K562 (cell line): ENCODE measurements at regions not wholly inside any gene's neighbourhood (a gene's known extent, or its start where the extent isn't known, plus 50 kb on each side); places are given as distances from the start of the nearest gene placed in this dataset.

Experiments used
- ATAC-seq: fragments of 200-7000 bp; cut with Tn5 transposase; 3 replicates; pipeline ENCODE4 v1.9.1; 2020; ENCODE audit warnings: moderate library complexity
- BruUV-seq: library from RNA; stranded (reverse); fragments of 400-500 nt; replicated peaks from 2 replicates; lab custom pipeline; 2021; lab: Mats Ljungman, UMichigan
- CTCF ChIA-PET: fragments of 300-600 bp; formaldehyde crosslinking; extraction: SDS; loops from one replicate; lab custom pipeline; 2021; ENCODE audit warnings: low intra/inter-chr PET ratio; lab: Yijun Ruan, JAX
- POLR2A ChIA-PET: fragments of 300-600, 350-650 bp; sonication (Branson Sonifier 250); formaldehyde crosslinking; extraction: SDS; loops from one replicate; lab custom pipeline; 2021; ENCODE audit warnings: antibody characterized with exemption, inconsistent platforms; lab: Yijun Ruan, JAX
- DNase-seq, 4 experiments: peaks; one replicate each; pipeline versions ENCODE4 v3.0.0 to v3.0.0-alpha.2; 2011 to 2018; ENCODE audit warnings: low spot score in 3 of 4, mixed read lengths in 3 of 4; ENCODE audit errors: extremely low read depth in 1 of 4
- FAIRE-seq: peaks from 2 replicates; lab custom pipeline; 2011; peaks lifted over from hg19 to GRCh38; lab: Jason Lieb, UNC
- H2AFZ ChIP-seq: 2 replicates; pipeline ENCODE4 v1.6.0; 2011; ENCODE audit warnings: low read depth, low read length, control low read depth, inconsistent platforms
- H3K27ac ChIP-seq: fragments of 200-600 bp; 3 replicates; pipeline ENCODE4 v1.8.0; 2011; ENCODE audit warnings: low read depth, mild to moderate bottlenecking, control low read depth, inconsistent platforms, low read length, moderate library complexity, mixed read lengths; ENCODE audit errors: extremely low read depth
- H3K27me3 ChIP-seq, 2 experiments: fragments of 300-600 bp in 1 of 2; 2 replicates in 1 of 2; 3 replicates in 1 of 2; pipeline versions ENCODE4 v1.6.0 to v1.8.0; 2011; ENCODE audit warnings: inconsistent platforms in 2 of 2, low read length in 2 of 2, mild to moderate bottlenecking in 1 of 2, mixed read lengths in 1 of 2, moderate library complexity in 1 of 2; ENCODE audit not compliant: control insufficient read depth in 2 of 2, insufficient read depth in 2 of 2
- H3K36me3 ChIP-seq: fragments of 300-600 bp; 3 replicates; pipeline ENCODE4 v1.8.0; 2011; ENCODE audit warnings: mild to moderate bottlenecking, low read length, inconsistent platforms; ENCODE audit not compliant: control insufficient read depth, insufficient read depth
- H3K4me1 ChIP-seq, 2 experiments: fragments of 200-600 bp in 1 of 2; replicated peaks in 1 of 2; 2 replicates in 1 of 2; 3 replicates in 1 of 2; pipeline versions ENCODE4 v1.5.1 to v1.8.0; 2011; ENCODE audit warnings: inconsistent platforms in 2 of 2, low read length in 2 of 2, mild to moderate bottlenecking in 1 of 2, mixed read lengths in 1 of 2, moderate library complexity in 1 of 2; ENCODE audit not compliant: control insufficient read depth in 2 of 2, insufficient read depth in 2 of 2
- H3K4me2 ChIP-seq: 2 replicates; pipeline ENCODE4 v1.6.1; 2011; ENCODE audit warnings: low read length, control low read depth, inconsistent platforms, mixed read lengths; ENCODE audit not compliant: insufficient read depth
- H3K4me3 ChIP-seq: fragments of 200-600 bp; sonication (generic), shearing (Covaris generic); 2 replicates; pipeline ENCODE4 v1.5.1; 2016; ENCODE audit warnings: control low read depth, inconsistent platforms
- H3K79me2 ChIP-seq: fragments of 200-600 bp; 3 replicates; pipeline ENCODE4 v1.8.0; 2011; ENCODE audit warnings: low read length, inconsistent platforms; ENCODE audit not compliant: control insufficient read depth, insufficient read depth
- H3K9ac ChIP-seq, 2 experiments: 2 replicates each; pipeline versions ENCODE4 v1.6.0 to v1.6.1; 2011; ENCODE audit warnings: low read depth in 2 of 2, low read length in 2 of 2, control low read depth in 1 of 2, inconsistent platforms in 1 of 2, mild to moderate bottlenecking in 1 of 2, mixed read lengths in 1 of 2; ENCODE audit not compliant: insufficient read depth in 1 of 2
- H3K9me1 ChIP-seq: one replicate; pipeline ENCODE4 v1.6.0; 2011; ENCODE audit warnings: inconsistent platforms, mild to moderate bottlenecking, low read length, moderate library complexity; ENCODE audit not compliant: control insufficient read depth, insufficient read depth
- H3K9me3 ChIP-seq: replicated peaks from 2 replicates; pipeline ENCODE4 v1.5.1; 2011; ENCODE audit warnings: low read depth, low read length, inconsistent platforms; ENCODE audit not compliant: control insufficient read depth, insufficient read depth
- H4K20me1 ChIP-seq: replicated peaks from 2 replicates; pipeline ENCODE4 v1.6.1; 2011; ENCODE audit warnings: low read length, inconsistent platforms, mixed read lengths; ENCODE audit not compliant: control insufficient read depth, insufficient read depth
- EGR1 ChIP-seq: fragments of 450-650 bp; conservative IDR thresholded peaks from 2 replicates; pipeline ENCODE4 v1.6.1; 2017; ENCODE audit warnings: mild to moderate bottlenecking
- KLF13 ChIP-seq: fragments of 450-650 bp; IDR thresholded peaks from 2 replicates; pipeline ENCODE4 v1.6.1; 2016; ENCODE audit warnings: missing genetic modification characterization, low read depth, mild to moderate bottlenecking, missing compliant biosample characterization, moderate library complexity, borderline replicate concordance
- MLLT1 ChIP-seq, 2 experiments: fragments of 450-650 bp; IDR thresholded peaks; 2 replicates each; pipeline ENCODE4 v1.6.1; 2016
- PBX2 ChIP-seq, 2 experiments: IDR thresholded peaks in 1 of 2; conservative IDR thresholded peaks in 1 of 2; 2 replicates each; pipeline ENCODE4 v1.6.1; 2016; ENCODE audit warnings: low read depth in 2 of 2, mild to moderate bottlenecking in 1 of 2, missing compliant biosample characterization in 1 of 2, missing genetic modification characterization in 1 of 2, moderate library complexity in 1 of 2
- SMARCB1 ChIP-seq: IDR thresholded peaks from 2 replicates; pipeline ENCODE4 v1.6.1; 2011; ENCODE audit warnings: improper control_type of control experiment, low read depth; ENCODE audit not compliant: insufficient read length
- SMC3 ChIP-seq: conservative IDR thresholded peaks from 2 replicates; pipeline ENCODE4 v1.6.1; 2011; ENCODE audit warnings: low read depth, low read length, improper control_type of control experiment; ENCODE audit not compliant: insufficient read depth
- SRSF1 ChIP-seq: fragments of 200-400 bp; formaldehyde crosslinking; IDR thresholded peaks from 2 replicates; pipeline ENCODE4 v1.6.1; 2017; ENCODE audit warnings: mild to moderate bottlenecking, low read depth, low read length, moderate library complexity
- ZNF133 ChIP-seq: fragments of 250-450 bp; sonication (Bioruptor Pico); IDR thresholded peaks from 2 replicates; pipeline ENCODE4 v1.4.0; 2020; ENCODE audit warnings: mild to moderate bottlenecking
- ZNF23 ChIP-seq: fragments of 250-450 bp; sonication (Bioruptor Pico); IDR thresholded peaks from 2 replicates; pipeline ENCODE4 v1.4.0; 2020; ENCODE audit warnings: mild to moderate bottlenecking
- WGBS: fragments of 100-300 bp; shearing (Covaris generic); methylation state at CpG from one replicate; pipeline ENCODE4 v1.1.6; 2016; ENCODE audit warnings: low coverage, mixed read lengths; ENCODE audit not compliant: insufficient coverage; ENCODE audit errors: missing lambda C conversion rate; 5-methylcytosine and 5-hydroxymethylcytosine counted together
- in situ Hi-C: fragments of 300-500 bp; cut with MboI; formaldehyde crosslinking; loops from 4 replicates; pipeline ENCODE4 v1.15.0; 2018; ENCODE audit warnings: inconsistent platforms, mixed read lengths
- intact Hi-C: fragments of 100-400 bp; cut with micrococcal nuclease; formaldehyde crosslinking; loops from 2 replicates; pipeline ENCODE4 v1.14.2; 2022
- TF ChIP-seq, protein P1 (sequence below): sonication (generic); formaldehyde crosslinking; IDR thresholded peaks from 2 replicates; pipeline ENCODE4 v1.8.0; 2022; ENCODE audit warnings: mild to moderate bottlenecking, missing genetic modification reagents

- TF ChIP-seq PBX2 (CRISPR knock-in tag; IDR thresholded peaks at IDR 0.05; ENCODE audit: low read depth) (no peak), PBX2 (tag; conservative IDR thresholded peaks at IDR 0.05; ENCODE audit: low read depth) (peak; percentile 94)
Measured at GRCh38 chr3:72338082-72338941, 509.9 kb downstream of the SHQ1 start (continued).

- CTCF ChIA-PET, result interaction anchor here (0.7 kb wide), 1 partner anchor 297 kb away, joined by 3 read pairs; no protein-coding TSS in a partner anchor
- peak overlapping the region; percentile 61; the same call in 2 of the 3 replicates for H3K27ac ChIP-seq
- FAIRE-seq (no peak), ATAC-seq (no peak), DNase-seq (no peak)
- peaks cover 2% of the 10 kb centered on the region for H3K9me1 ChIP-seq
- H3K4me2 ChIP-seq, result peak overlapping the region; percentile 90
- no peak overlapping the region for H3K9ac ChIP-seq
- H3K36me3 ChIP-seq, result no peaks in the 10 kb centered on the region
- BruUV-seq, result no TSS peak
- intact Hi-C loops (loop anchor here (5.0 kb wide), 1 partner anchor 65 kb away; no protein-coding TSS in a partner anchor), in situ Hi-C loops (no loop called here)
- H3K27me3 ChIP-seq, result no peaks in the 10 kb centered on the region
- no peak overlapping the region for H3K4me3 ChIP-seq
- peaks cover 41 to 45% of the 10 kb centered on the region in 2 experiments for H3K4me1 ChIP-seq
- no peaks in the 10 kb centered on the region for H4K20me1 ChIP-seq
- POLR2A ChIA-PET, result interaction anchor here (0.6 to 1.2 kb wide), 2 partner anchors 19 to 535 kb away, joined by 3 to 6 read pairs; no protein-coding TSS in a partner anchor
- 100% methylated on average over 1 of the region's 5 CpGs for WGBS
- no peaks in the 10 kb centered on the region; the same call in 1 of the 2 replicates for H3K9me3 ChIP-seq
- H2AFZ ChIP-seq, result peak overlapping the region; percentile 93
- H3K79me2 ChIP-seq, result no peaks in the 10 kb centered on the region
- TF ChIP-seq MLLT1 (IDR thresholded peaks at IDR 0.05) (peak in 1 of 2 experiments; percentile 4; a peak in 1 of 4 replicates), KLF13 (tag) (no peak), SMARCB1 (no peak), SRSF1 (no peak), SMC3 (no peak), ZNF133 (CRISPR knock-in tag) (no peak), ZNF23 (no peak), EGR1 (peak; percentile 52; the same call in 1 of the 2 replicates)
- TF ChIP-seq, protein P1, sequence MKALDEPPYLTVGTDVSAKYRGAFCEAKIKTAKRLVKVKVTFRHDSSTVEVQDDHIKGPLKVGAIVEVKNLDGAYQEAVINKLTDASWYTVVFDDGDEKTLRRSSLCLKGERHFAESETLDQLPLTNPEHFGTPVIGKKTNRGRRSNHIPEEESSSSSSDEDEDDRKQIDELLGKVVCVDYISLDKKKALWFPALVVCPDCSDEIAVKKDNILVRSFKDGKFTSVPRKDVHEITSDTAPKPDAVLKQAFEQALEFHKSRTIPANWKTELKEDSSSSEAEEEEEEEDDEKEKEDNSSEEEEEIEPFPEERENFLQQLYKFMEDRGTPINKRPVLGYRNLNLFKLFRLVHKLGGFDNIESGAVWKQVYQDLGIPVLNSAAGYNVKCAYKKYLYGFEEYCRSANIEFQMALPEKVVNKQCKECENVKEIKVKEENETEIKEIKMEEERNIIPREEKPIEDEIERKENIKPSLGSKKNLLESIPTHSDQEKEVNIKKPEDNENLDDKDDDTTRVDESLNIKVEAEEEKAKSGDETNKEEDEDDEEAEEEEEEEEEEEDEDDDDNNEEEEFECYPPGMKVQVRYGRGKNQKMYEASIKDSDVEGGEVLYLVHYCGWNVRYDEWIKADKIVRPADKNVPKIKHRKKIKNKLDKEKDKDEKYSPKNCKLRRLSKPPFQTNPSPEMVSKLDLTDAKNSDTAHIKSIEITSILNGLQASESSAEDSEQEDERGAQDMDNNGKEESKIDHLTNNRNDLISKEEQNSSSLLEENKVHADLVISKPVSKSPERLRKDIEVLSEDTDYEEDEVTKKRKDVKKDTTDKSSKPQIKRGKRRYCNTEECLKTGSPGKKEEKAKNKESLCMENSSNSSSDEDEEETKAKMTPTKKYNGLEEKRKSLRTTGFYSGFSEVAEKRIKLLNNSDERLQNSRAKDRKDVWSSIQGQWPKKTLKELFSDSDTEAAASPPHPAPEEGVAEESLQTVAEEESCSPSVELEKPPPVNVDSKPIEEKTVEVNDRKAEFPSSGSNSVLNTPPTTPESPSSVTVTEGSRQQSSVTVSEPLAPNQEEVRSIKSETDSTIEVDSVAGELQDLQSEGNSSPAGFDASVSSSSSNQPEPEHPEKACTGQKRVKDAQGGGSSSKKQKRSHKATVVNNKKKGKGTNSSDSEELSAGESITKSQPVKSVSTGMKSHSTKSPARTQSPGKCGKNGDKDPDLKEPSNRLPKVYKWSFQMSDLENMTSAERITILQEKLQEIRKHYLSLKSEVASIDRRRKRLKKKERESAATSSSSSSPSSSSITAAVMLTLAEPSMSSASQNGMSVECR (CRISPR knock-in tag), result no peak
Measured at GRCh38 chr3:72337480-72337855, 510.8 kb downstream of the SHQ1 start.
